ENCODE measurements at regions not wholly inside any gene's neighbourhood (a gene's known extent, or its start where the extent isn't known, plus 50 kb on each side); places are given as distances from the start of the nearest gene placed in this dataset.

- Histone ChIP-seq H4K20me1 (replicated peaks; ENCODE audit: control insufficient read depth, extremely low read depth, insufficient read depth, low read length) (no peaks in the 10 kb centered on the region), H2AFZ (ENCODE audit: low read depth, low read length) (no peak overlapping the region), H3K9me1 (replicated peaks; ENCODE audit: control insufficient read depth, extremely low read depth, insufficient read depth, low read length) (no peaks in the 10 kb centered on the region), H3K36me3 (ENCODE audit: control insufficient read depth in 2 of 2, extremely low read depth in 1 of 2, insufficient read depth in 2 of 2, low read length in 2 of 2) (no peaks in the 10 kb centered on the region), H3K9me3 (replicated peaks; ENCODE audit: control insufficient read depth, insufficient read depth, low read length) (peaks cover 4% of the 10 kb centered on the region), H3K27me3 (ENCODE audit: control insufficient read depth in 2 of 2, insufficient read depth in 2 of 2, low read length in 2 of 2) (no peaks in the 10 kb centered on the region), H3K4me1 (ENCODE audit: control insufficient read depth, extremely low read depth, insufficient read depth, low read length) (no peaks in the 10 kb centered on the region), H3K9ac (replicated peaks; ENCODE audit: extremely low read depth, insufficient read depth, low read length) (no peak overlapping the region), H3K27ac (ENCODE audit: insufficient read depth, low read depth, low read length) (no peak overlapping the region), H3K79me2 (ENCODE audit: control insufficient read depth, insufficient read depth, low read length) (no peaks in the 10 kb centered on the region), H3K4me3 (replicated peaks in 1 of 3; ENCODE audit: insufficient read depth in 1 of 3, low read depth in 1 of 3, low read length in 3 of 3) (no peak overlapping the region), H3K4me2 (ENCODE audit: insufficient read depth, low read length) (no peak overlapping the region)
- intact Hi-C loops (cut with micrococcal nuclease) (no loop called here), dilution Hi-C loops (cut with MboI; ENCODE audit: extremely low pct_ligation_motif_present, low sequenced_read_pairs) (no loop called here)
- POLR2A ChIA-PET = no interaction called here
- FAIRE-seq (no peak), DNase-seq (ENCODE audit: low read depth, low spot score) (no peak)
- TF ChIP-seq MYC (IDR thresholded peaks at IDR 0.05; ENCODE audit: low read depth, low read length) (no peak), GATA2 (IDR thresholded peaks at IDR 0.05; ENCODE audit: insufficient read depth, insufficient read length, low read depth, low read length) (no peak), POLR2AphosphoS5 (IDR thresholded peaks at IDR 0.05; ENCODE audit: insufficient read depth, low read depth, low read length) (no peak), EZH2 (IDR thresholded peaks at IDR 0.05; ENCODE audit: borderline replicate concordance, low read depth, low read length, severe bottlenecking) (no peak), CTCF (IDR thresholded peaks at IDR 0.05; ENCODE audit: extremely low read depth in 1 of 2, insufficient read depth in 1 of 2, low read depth in 1 of 2, low read length in 2 of 2) (no peak), JUN (IDR thresholded peaks at IDR 0.05; ENCODE audit: borderline replicate concordance, insufficient read depth, insufficient read length, low read depth) (no peak), FOS (IDR thresholded peaks at IDR 0.05; ENCODE audit: borderline replicate concordance, insufficient read depth, low read length) (no peak), POLR2A (IDR thresholded peaks at IDR 0.05; ENCODE audit: low read depth, low read length) (no peak), MAX (IDR thresholded peaks at IDR 0.05; ENCODE audit: insufficient read depth, insufficient read length) (no peak)
- BruUV-seq (replicated peaks) = no TSS peak
- CTCF ChIA-PET = no interaction called here
Observed at GRCh38 chr5:167849874-167850273, 441.6 kb upstream of the WWC1 start.

All from endothelial cell of umbilical vein (primary cell).